ENCODE measurements at regions not wholly inside any gene's neighbourhood (a gene's known extent, or its start where the extent isn't known, plus 50 kb on each side); places are given as distances from the start of the nearest gene placed in this dataset.

GRCh38 chr5:51582871-51583394 lies 199.7 kb downstream of the ISL1 start:
- TF ChIP-seq EP300 (conservative IDR thresholded peaks at IDR 0.05; ENCODE audit: poor library complexity, severe bottlenecking): no peak
- TF ChIP-seq CTCF (IDR thresholded peaks at IDR 0.05; ENCODE audit: poor library complexity, severe bottlenecking): no peak
- TF ChIP-seq EZH2 (IDR thresholded peaks at IDR 0.05; ENCODE audit: borderline replicate concordance, insufficient read depth, low read length, poor library complexity, severe bottlenecking): no peak
- TF ChIP-seq REST (IDR thresholded peaks at IDR 0.05; ENCODE audit: borderline replicate concordance): no peak
- no peak for TF ChIP-seq SMC3 (conservative IDR thresholded peaks at IDR 0.05; ENCODE audit: poor library complexity)
- TF ChIP-seq RAD21 (conservative IDR thresholded peaks at IDR 0.05): no peak
- TF ChIP-seq TAF1 (IDR thresholded peaks at IDR 0.05; ENCODE audit: low read depth): no peak

All from neural cell (in vitro differentiated cells).